HG03060 (cell line): ENCODE measurements at regions not wholly inside any gene's neighbourhood (a gene's known extent, or its start where the extent isn't known, plus 50 kb on each side); places are given as distances from the start of the nearest gene placed in this dataset.

Experiments
- ATAC-seq: cut with Tn5 transposase; IDR thresholded peaks from one replicate; pipeline ENCODE4 v1.9.1; 2021; ENCODE audit warnings: low read depth, moderate number of reproducible peaks; ENCODE audit not compliant: unreplicated experiment

DNA sequence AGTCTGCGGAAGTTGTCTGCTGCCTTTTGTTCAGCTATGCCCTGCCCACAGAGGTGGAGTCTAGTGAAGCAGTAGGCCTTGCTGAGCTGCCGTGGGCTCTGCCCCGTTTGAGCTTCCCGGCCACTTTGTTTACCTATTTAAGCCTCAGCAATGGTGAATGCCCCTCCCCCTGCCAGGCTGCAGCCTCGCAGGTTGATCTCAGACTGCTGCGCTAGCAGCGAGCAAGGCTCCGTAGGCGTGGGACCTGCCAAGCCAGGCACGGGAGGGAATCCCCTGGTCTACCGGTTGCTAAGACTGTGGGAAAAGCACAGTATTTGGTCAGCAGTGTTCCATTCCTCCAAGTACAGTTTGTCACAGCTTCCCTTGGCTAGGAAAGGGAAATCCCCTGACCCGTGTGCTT, 143.6 kb downstream of the DYRK2 start:
- ATAC-seq = no peak

DNA sequence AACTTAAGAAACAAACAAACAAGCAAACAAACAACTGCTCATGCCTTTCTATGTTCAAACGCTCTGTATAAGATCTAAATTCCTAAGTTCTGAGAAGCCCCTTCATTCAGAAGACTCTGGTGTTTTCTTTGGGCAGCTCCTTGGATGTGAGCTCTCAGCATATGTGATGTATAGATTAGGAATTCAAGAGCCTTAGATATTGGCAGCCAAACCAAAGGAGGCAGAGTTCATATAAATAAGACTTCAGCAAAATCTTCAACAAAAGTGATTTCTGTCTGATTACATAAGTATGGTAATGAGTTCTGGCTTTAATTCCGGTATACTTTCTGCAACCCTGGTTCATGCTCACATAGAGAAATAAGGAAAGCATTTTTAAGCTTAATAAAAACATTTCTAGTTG, 145.6 kb downstream of the DYRK2 start:
- no peak for ATAC-seq

DNA sequence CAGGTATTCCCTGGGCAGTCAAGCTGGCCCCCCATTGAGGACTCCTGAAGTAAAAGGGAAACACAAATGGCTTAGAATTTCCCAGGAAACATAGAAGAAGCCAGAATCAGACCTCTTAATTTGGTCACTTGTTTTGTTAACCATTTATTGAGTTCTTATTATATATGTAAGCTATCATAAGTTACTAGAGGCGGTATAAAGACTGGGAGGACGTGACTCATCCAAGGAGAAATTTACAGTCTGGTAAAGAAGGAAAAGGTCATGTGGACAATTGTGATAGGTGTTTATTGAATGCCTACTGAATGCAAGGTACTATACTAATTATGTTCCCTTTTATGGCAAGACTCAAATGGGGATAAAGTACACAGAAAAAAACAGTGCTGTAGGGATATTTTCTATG, 146.7 kb downstream of the DYRK2 start:
- no peak for ATAC-seq

DNA sequence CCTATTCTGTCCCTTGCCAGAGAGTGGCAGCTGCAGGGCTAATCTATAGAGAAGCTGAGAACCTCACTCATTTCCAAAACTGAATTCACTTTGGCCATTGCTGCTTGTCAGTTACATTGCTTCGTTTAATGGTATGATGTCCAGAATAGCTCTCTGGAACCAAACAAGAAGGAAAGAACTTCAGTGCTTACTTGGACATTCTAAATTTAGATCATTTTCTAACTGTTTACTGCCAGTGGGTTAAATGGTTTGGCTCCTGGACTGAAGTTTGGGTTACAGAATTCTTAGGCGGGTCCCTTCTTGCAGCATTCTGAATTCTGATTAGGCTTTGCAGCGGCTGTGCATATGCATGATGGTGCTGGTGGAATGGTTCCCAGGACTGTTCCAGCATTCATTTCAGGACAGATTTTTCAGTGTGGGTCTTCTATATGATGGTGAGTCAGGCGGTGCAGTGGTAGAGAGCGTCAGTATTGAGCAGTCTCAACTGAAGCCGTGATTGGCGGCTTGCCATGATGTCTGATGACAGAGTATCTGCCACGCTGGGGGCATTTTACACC, 148.7 kb downstream of the DYRK2 start:
- ATAC-seq = no peak

DNA sequence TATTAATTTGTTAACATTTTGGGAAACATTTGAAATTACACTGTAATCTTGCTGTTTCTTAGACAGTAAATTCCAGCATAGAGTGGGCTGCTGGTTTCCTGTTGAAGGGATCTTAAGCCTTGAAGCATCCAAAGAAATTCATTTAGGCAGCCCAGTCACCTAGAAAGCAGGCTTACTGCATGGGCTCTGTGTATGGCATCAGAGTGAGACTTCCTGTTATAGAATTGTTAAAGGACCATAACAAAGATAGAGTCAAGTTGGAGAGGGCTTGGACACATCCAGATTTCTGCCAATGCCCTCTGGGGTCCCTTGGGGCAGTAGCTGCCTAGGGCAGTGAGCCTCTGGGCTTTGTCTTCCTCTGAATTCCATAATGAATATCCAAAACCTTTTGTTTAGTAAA, 149.2 kb downstream of the DYRK2 start:
- no peak for ATAC-seq

DNA sequence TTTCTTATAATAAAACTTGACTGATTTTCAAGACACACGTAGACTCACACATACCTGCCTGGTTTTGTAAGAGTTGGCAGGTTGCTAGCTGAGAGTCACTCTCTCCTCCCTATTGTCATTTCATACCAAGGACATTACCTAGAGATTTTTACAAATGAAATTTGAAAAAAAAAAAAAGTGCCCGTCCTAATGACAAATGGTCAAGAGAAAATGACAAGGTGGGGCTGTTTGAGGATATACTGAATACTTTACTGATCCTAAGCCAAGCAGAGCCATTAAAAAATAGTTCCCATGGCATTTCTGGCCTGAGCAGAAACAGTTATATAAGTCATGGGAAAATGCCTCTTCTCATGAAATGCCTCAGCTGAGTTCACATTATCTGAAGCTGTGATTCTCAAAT, 150.2 kb downstream of the DYRK2 start:
- no peak for ATAC-seq

DNA sequence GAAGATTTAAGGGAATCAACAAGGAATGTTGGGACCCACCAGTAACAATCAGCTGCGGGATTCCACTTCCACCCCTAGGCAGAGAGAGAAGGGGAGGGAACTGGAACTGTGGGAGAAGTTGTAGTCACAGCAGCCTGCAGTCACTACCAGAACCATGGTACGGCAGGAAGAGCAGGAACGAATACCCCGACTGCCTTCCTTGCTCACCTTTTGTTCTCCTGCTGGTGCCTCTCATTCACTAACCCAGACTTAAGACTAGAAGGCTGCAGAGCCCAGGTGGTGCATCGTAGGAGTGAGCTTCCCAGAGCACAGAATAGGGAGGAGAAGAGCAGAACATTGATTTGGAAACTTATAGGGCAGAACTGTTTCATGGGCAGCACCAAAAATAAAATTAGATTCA, 154.2 kb downstream of the DYRK2 start:
- ATAC-seq = no peak

DNA sequence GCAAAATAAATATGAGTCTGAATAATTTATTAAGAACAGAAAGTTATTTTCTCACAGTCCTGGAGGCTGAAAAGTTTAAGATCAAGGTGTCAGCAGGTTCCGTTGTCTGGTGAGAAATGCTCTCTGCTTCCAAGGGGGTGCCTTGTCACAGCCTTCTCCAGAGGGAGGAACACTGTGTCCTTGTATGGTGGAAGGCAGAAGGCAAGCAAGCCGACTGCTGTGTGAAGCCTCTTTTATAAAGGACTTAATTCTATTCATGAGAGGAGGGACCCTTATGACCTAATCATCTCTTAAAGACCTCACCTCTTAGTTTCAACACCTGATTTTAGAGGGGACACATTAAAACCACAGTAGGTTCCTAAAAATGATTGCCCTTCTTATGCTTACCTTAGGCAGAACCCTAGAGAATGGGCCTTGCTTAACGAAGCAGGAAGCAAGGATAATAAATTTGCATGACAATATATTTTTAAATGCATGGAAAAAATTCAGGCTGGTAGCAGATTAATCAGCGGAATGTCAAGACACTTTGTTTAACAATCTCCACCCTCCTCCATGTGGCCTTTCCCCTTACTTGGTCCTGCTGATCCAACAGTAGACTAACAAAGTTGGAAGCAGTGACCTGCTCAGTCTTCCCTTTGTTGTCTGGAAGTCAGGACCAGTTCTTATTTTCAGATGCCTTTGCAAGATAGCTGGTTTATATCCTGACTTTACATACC, 154.9 kb downstream of the DYRK2 start:
- no peak for ATAC-seq

DNA sequence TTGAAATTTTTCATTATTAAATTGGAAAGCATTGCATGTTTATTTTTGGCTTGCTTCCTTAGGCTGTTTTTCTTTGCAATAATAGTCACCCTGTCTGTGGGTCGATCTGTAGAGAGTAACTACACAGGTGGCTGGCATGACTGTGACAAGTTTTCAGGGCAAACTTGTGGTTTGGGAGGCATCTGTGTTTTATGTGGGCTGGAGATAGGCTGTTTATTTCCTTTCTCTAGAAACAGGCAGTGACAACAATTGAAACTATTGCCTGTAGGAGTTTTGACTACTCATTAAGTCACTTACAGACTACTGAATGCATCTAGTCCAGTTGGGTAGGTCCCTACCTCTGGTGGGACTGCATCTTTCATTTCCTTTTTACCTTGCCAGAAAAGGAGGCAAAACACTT, 155.6 kb downstream of the DYRK2 start:
- peak; percentile 87 for ATAC-seq

DNA sequence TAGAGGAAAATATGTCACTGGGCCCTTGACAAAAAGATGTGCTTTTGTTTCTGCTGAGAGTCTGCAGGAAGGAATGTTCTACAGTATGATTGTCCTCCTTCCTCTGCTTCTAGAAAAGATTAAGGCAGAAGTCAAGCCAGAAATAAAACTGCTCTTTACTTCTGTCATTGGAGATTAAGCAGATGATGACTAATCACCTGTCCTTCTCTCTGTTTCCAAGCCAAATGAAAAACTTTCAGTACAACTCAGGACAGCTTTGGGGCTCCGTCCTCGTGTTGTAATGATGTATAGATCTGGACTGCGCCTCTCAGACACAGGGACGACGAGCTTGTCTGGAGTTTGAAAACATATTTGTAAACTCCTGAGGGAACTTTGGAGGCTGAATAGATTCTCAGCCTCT, 159.3 kb downstream of the DYRK2 start:
- no peak for ATAC-seq

DNA sequence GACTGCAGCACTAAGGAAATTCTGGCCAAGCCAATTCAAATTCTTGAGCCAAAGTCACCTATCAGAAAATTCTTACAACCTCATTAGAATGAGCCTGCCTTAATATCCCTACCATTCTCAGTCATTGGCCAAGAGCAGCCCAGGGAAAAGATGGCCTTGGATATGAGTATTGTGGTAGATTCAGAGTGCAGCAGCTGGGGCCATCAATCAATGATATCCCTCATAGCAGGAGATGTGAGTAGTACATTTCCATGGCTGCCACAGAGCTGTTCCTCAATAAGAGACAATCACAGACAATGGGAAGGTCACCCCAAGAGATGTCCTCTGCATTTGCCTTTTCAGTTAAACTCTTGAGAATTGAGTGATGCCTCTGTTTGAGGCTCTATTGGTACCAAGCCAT, 161.6 kb downstream of the DYRK2 start:
- no peak for ATAC-seq

DNA sequence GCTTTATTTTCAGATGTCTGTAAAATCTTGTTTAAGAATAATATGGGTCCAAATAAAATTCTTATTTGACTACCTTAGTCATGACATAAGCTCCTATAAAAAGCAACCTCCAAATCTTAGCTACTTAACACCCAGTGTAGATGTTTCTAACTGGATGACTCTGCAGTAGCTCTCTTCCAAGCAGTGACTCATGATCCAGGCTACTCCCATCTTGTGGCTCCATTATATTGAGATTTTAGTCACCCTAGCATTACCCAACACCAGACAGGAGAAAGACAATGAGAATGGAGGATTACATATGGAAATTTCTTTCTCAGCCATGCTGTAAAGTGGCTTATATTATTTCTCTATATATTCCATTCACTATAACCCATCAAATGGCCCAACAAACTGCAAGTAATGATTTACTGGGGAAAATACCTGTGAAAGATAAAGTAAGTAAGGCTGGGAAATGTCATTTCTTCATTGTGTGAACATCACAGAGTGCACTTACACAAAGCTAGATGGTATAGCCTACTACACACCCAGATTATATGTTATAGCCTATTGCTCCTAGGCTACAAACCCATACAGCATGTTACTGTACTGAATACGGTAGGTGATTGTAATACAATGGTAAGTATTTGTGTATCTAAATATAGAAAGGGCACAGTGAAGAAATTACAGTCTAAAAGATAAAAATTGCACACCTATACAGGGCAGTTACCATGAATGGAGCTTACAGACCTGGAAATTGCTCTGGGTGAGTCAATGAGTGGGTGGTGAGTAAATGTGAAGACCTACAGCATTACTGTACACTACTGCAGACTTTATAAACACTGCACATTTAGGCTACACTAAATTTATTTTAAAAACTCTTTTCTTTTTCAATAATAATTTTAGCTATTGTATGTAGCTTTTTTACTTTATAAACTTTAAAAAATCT, 163.2 kb downstream of the DYRK2 start:
- ATAC-seq = no peak

DNA sequence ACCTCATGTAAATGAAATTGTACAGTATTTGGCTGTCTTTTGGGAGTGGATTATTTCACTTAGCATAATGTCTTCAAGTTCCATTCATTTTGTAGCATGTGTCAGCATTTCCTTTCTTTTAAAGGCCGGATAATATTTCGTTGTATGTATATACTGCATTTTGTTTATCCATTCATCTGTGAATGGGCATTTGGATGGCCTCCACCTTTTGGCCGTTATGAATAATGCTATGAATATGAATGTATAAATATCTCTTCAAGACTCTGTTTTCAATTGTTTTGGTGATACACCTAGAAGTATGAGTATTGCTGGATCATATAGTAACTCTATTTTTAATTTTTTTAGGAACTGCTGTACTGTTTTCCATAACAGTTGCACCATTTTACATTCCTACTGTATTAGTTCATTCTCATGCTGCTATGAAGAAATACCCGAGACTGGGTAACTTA, 164.9 kb downstream of the DYRK2 start:
- ATAC-seq = no peak

DNA sequence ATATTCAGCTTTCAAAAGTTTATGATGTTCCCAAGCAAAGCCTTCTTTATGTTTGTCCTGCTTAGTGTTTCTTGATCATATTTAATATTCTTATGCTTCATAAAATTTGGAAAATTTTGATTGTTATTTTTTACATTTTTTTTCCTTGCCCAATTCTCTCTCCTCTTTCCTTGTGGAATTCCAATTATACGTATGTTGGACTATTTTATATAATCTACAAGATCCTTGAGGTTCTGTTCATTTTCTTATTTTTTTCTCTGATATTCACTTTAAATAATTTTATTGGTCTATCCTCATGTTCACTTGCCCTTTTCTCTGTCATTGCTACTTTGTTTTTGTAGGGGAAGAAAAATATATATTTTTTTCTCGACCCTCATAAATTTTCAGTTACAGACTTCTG, 167.7 kb downstream of the DYRK2 start:
- ATAC-seq = no peak

DNA sequence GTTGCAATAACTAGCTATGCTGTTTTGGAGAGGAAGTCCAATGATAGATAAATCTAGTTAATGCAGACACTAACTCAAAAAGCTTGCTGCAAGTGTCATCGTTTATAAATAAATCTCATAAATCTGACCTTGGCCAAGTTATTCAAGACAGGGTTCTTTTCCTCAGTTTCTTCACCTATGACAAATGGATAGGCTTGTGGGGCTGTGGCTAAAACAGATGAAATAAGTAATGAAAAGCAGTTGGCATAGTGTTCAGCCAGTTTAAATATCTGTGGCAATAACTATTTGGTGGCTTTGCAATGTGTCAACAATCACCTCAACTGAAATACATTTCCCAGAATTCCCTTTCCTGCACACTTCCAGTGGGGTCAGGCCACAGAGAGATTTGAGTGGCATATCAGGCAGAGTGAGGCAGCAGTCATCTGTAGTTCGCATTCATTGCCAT, 169.9 kb downstream of the DYRK2 start:
- ATAC-seq = no peak

DNA sequence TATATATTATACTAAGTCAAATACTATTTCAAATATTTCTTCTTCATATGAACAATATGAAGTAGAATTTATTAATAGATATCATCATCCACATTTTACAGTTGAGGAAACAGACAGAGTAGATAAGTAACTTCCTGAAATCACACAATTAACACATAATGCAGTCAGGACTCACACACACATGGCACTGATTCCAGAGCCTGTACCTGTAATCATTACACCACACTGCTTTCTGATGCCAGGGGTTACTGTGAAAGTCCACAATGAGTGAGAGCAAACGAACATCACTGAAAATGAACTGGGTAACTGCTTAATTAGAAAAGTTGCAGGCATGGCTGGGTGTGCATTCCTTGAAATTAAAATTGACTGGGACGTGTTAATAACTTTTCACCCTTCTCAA, 169.3 kb upstream of the IFNG-AS1 start:
- no peak for ATAC-seq

DNA sequence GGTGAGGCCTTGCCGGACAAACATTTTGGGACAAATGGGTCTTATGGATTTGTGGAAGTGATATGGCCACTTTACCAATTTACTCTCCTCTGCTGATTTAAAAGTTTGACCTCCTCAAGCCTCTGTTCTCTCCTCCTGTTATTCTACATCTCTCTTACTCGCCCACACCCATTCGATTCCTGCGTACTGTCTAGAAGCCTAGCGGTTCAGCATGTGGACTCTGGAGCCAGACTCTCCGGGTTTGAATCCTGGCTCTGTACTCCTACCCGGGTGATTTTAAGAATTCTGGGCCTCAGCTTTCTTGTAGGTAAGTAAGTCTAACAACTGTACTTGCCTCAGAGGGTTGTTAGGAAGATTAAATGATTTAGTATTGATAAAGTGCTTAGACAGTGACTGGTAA, 168.6 kb upstream of the IFNG-AS1 start:
- no peak for ATAC-seq

DNA sequence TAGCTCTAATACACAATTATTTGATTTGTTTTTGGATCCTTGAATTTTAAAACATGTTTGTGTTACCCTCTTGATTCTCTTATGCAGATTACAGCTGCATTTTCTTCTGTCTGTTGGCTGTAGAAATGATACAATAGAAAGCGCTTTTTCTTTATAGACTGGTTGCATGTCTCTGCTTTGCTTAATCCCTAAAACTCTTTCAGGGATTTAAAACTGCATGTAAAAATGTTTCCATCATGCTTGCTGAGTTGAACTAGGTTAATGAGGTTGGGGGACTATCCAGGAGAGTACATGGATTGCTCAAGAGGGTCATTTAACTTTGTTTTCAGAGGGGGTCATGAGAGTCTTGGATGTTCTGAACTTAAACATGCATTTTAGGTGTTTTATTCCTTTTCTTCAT, 166.4 kb upstream of the IFNG-AS1 start:
- no peak for ATAC-seq

DNA sequence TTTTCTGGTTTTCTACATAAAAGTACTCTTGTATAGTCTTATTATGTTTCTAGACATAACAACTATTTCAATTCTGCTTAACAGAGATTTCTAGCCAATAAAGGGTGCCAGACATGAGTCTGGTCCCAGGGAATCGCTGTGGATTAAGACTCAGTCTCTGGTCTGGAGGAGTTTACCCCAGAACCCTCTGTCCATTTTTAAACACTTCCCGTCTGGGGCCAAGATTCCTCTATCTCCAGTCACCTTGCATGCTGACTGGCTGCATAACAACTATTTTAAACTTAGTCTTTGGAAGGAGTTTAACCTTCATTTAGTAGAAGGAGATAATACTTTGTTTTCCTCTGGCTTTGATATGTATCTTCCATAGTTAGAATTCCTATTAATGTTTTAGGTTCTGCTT, 163.1 kb upstream of the IFNG-AS1 start:
- no peak for ATAC-seq

DNA sequence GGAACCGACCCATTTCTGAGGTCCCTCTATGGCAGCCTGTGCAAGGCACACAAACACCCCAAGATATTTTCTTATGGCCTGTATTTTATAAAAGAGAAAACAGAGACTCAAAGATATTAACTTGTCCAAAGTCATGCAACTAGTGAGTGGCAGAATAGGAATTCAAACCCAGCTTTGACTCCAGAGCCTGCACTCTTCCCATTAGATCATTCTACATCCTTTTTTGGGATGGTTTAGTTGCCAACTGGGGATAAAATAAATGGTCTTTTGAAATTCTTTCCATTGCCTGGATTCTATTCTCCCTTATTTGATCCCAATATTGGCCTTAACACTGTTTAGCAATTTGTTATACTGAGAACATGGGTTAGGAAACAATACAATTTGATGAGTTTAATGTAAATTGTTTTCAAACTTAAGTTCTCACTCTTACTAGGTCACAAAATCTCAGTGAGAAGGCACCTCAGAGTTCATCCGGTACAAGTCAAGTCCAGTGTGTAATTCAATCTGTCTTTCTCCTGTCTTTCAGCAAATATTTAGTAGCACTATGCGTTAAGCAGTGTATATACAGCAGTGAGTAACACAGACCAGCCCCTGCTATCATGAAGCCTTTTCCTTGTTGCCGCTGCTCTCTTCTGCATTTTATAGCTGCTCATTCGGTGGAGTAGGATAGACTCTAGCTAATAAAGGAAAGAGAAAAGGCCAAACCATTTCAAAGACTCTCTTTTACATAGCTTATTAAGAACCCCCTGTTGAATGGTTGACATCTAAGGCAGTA, 162.1 kb upstream of the IFNG-AS1 start:
- ATAC-seq = no peak
